HCEC 1CT (cell line): ENCODE measurements at regions not wholly inside any gene's neighbourhood (a gene's known extent, or its start where the extent isn't known, plus 50 kb on each side); places are given as distances from the start of the nearest gene placed in this dataset.
"Not testable (repeated sequence)": the region's sequence is repeated elsewhere in the genome, so short reads cannot be mapped to it uniquely, and the experiment has no call there.

Experiments
- DNase-seq: peaks from one replicate; pipeline ENCODE4 v3.0.0-alpha.2; 2017

DNA sequence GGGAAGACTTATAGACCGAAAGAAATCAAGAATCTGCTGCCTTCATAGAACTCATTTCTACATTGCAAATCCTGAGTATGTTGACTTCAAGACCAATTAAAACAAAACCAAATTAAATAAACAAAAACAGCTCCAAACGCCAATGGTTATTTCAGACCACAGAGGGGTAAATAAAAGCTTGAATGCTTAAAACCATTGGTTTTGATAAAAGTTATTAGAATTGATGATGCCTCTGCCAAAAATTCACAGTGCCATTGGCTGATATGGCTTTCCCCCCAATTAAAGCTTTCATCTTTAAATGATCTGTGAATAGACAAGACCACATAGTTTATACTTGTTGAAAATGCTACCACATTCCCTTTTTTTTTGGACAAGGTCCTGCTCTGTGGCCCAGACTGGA lies 188.5 kb downstream of the NFKBIZ start:
- DNase-seq, result no peak

DNA sequence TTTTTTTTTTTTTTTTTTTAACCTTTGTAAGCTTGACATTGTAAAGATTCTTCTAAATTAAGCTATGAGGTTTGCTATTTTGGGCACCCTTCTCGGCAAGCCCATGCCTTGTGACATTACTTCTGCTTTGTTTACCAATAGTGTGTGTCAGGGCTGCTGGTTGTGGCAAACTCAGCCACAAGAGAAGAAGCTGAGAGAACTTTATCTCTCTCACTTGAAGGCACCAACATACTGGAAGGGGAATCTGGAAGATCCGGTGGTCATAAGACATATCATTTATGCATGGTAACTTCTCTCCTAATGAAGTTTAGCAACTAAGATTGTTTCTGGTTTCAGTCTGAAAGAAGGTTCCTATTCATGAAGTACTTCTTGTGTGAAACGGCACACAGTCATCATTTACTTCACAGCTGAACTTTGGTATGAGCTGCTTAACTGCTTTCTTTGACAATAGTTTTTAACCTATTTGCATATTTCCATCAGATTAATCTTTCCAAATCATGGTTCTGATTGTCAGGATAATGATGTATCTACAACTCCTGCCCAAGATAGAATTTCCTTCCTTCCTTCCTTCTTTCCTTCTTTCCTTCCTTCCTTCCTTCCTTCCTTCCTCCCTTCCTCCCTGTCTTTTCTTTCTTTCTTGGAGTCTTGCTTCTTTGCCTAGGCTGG lies 189.3 kb downstream of the NFKBIZ start:
- no peak for DNase-seq

DNA sequence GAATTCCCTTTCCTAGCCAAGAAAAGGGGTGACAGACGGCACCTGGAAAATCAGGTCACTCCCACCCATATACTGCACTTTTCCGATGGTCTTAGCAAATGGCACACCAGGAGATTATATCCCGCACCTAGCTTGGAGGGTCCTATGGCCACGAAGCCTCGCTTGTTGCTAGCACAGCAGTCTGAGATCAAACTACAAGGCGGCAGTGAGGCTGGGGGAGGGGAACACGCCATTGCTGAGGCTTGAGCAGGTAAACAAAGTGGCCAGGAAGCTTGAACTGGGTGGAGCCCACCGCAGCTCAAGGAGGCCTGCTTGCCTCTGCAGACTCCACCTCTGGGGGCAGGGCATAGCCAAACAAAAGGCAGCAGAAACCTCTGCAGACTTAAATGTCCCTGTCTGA lies 190.8 kb downstream of the NFKBIZ start:
- DNase-seq, result not testable (repeated sequence)

DNA sequence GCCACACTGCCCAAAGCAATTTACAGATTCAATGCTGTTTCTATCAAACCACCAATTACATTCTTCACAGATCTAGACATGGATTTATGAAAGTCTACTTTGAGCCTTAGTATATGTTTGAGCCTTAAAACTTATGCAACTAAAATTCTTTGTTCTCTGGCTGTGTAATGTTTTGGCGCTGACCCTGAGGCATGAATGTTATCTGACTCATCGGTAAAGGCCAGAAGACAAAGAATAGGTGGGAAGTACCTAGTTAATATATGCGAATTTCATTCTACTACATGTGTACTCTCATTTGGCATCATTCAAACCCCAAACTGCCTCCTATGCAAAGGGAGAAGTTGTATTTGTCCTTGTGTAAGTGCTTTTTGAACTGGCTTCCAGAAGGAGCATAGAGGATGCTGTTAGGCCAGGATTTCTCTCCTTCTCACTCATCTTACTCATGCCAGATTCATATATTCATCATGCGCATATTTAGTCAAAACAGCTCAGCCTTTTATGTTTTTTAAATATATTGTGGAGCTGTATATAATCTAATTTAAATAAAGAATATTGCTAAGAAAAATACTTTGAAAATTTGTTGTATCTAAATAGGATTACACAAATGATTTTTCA lies 204.2 kb downstream of the NFKBIZ start:
- peak; percentile 68 for DNase-seq

DNA sequence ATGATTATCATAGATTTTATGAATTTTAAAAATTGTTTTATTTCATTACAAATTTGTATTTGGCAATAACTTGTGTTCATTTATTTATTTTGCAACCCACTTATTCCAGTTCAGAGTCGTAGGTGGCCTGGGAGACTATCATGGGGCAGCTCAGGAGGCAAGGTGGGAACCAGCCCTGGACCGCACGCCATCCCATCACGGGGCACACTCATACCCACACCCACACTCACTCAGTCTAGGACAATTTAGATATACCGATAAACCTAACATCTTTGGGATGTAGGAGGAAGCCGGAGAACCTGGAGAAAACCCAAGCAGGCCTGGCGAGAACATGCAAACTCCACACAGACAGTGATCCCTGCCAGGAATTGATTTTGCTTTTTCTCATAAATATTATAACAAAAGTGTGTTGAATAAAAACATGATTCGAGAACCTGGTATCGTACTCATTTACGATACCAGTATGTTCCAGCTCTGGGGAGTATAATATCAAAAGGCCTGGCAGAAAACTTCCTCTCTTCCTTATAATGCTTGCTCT lies 205.3 kb downstream of the NFKBIZ start:
- no peak for DNase-seq

DNA sequence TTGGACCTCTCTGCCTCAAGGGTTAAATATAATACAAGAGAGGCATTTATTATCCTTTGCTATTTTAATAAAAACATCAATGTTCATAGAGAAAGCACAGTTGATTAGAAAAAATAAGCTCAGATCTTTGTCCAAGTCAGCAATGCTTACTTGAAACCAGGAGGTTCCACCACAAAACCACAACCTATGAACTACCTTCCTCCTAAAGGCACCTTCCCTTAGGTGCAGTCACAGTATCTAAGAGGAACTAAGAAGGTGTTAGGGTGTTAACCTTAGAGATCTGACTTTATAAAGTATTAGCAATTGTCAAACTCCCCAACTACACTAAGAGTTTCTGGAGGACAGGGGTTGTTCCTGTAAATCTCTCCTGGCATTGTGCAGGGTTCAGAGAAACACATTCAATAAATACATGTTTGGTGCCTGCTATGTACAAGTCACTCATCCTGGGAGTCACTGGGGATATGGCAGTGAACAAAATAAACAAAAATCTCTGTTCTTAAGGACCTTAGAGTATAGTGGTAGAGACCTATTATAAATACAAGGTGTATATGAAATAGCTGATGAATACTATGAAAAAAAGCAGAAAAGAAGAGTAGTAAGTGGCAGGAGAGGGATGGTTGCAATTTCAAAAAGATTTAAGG lies 208.6 kb downstream of the NFKBIZ start:
- DNase-seq, result no peak

DNA sequence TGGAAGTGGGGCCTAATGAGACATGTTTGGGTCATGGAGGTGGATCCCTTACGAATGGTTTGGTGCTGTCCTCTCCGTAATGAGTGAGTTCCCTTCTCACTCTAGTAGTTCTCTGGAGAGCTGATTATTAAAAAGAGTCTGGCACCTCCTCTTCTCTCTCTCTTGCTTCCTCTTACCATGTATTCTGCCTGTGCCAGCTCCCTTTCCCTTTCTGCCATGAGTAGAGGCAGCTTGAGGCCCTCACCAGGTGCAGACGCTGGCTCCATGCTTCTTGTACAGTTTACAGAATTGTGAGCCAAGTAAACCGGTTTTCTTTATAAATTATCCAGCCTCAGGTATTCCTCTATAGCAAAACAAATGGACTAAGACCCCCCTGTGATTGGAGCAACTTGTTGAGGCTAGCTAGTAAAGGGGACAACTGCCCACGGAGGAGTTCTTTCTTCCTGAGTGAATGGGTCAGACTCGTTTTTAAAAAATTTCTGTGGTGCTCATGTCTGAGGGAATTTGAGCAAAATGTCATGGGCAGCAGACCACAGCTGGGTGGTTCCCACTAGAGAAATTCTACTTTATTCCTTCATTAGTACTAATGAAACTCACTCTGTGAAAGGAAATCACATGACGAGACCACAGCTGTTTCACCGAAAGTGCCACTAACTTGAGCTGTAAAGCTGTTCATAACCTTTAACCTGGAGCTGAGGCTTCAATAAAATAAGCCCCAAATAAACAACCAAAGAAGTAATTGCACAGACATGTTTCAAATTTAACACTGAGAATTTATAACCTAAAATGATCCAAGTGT lies 210.0 kb downstream of the NFKBIZ start:
- DNase-seq, result no peak

DNA sequence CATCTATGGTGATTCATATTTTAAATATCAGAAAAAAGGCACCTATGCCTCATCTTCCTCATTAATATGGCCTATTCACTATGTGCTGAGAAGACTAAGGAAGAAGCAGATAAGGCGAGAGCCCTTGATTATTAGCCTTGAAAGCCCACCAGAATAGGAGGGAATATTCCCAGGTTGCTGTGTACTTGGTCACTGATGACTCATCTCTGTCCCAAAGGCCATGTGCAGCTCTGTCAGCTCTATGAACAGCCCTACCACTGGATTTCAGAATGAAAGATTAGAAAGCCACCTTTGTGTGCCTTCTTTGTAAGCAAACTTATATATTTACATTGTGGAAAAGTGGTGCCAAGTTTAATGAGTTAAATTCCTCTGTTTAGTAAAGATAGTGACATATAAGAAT lies 211.5 kb downstream of the NFKBIZ start:
- DNase-seq, result no peak

DNA sequence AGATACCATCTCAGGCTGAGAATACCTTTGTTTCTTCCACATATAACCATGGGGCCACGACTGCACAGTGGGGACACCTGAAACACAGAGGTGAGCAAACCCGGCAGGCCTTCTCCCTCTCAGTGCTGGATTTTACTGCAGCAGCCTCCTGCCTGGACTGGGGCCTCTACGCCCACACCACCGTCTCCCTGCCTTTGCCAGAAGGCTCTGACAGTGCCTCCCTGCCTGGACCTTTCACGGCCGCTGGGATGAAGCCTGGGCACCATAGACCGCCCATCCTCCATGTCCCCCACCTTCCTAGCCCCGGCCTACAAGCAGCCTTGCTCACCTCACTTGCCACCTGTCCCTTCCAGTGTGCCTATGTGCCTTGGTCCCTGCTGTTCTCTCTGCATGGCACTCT lies 214.3 kb downstream of the NFKBIZ start:
- DNase-seq, result no peak

DNA sequence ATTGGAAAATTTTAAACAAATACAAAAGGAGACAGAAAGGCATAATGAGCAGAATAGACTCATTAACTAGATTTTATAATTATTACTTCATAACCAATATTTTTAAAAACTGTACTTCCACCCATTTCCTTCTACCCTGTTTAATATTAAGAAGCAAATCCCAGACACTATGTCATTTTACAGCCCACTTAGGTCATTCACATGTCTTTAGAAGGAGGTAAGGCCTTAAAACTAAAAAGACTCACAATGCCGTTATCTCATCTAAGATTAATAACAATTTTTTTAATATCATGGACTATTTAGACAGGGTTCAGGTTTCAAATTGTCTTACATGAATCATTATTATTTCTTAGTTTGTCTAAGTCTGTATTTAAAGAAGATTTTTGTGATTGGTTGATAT lies 217.2 kb downstream of the NFKBIZ start:
- no peak for DNase-seq

DNA sequence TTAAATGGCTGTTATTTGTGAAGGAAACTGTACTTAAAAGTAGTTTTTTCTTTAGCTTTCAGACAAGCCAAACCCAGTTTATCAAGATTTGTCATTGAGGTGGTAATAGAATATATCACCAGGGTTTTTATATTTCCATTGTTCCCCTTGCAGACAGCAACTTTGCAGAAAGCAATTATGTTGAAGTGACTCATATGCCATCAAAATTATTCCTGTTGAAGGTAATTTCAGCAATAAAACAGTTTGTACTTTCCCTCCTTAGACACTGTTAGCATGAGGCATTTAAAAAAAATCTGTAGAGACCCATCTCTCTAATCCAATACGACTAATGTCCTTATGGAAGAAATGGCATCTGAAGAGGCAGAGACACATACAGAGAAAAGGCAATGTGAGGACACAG lies 219.0 kb downstream of the NFKBIZ start:
- no peak for DNase-seq

DNA sequence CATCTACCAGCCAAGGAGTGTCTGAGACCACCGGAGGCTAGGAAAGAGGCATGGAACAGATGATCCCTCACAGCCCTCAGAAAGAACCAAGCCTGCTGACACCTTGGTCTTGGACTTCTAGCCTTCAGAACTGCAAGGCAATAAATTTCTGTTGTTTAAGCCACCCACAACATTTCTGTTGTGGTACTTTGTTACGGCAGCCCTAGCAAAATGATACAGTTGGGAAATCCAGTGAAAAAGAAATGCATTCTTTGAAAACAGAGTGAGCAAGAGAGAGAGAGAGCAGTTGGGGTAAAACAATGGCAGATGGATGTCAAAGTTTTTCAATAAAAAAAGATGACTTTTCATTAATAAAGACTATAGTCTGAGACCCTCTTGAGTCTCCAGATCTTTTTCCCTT lies 219.4 kb downstream of the NFKBIZ start:
- no peak for DNase-seq

DNA sequence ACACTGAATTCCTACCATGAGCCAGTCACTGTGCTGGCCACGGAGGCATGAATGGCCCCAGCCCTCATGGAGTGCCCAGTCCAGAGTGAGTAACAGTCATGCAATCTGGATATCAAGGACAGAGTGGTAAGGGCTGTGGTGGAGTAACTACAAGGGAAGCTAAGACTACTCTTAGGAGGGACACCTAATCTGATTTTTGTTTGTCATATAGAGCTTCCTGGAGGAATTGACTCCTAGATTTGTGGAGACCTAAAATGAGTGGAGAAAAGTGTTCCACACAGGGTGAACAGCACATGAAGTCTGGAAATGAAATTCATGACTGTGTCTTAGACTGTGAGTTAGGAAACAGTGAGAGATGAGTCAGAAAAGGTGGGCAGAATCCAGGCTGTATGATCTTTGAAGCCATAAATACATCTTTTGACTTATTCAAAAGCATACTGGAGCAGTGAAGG lies 219.9 kb downstream of the NFKBIZ start:
- DNase-seq, result peak; percentile 88

DNA sequence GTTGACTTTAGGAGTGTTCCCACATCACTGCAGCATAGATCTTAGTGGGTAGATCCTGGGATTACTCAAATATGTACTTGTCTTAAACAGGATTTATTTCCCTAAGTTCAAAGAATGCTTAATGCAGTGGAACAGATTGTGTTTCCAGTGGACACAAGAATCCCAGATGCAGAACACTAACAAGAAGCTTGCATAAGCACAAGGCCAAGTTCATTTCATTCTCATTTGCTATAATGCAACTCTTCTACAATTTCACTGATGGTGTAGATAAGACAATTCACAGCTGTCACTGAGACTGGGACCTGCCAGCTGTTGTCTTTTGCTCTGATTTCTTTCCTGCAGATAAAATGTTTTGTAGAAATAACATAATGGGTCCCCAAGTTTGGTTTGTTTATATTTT lies 225.6 kb downstream of the NFKBIZ start:
- peak; percentile 28 for DNase-seq

DNA sequence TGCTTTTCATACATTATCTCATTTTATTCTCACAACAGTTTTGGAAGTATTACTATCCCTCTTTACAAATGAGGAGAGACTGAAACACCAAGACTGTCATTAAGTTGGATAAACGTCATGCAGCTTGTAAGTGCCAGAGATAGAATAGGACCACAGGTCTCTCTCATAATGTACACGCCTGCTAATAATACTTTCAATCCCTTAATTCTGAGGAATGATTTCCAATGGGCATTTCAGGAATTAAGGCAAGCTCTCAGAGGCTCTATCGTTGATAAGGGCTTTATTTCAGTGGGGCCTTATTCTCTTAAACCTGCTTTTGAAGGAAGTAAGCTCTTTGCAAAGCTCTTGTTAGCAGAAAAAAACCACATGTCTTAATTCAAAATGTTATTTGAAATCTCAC lies 229.1 kb downstream of the NFKBIZ start:
- no peak for DNase-seq

DNA sequence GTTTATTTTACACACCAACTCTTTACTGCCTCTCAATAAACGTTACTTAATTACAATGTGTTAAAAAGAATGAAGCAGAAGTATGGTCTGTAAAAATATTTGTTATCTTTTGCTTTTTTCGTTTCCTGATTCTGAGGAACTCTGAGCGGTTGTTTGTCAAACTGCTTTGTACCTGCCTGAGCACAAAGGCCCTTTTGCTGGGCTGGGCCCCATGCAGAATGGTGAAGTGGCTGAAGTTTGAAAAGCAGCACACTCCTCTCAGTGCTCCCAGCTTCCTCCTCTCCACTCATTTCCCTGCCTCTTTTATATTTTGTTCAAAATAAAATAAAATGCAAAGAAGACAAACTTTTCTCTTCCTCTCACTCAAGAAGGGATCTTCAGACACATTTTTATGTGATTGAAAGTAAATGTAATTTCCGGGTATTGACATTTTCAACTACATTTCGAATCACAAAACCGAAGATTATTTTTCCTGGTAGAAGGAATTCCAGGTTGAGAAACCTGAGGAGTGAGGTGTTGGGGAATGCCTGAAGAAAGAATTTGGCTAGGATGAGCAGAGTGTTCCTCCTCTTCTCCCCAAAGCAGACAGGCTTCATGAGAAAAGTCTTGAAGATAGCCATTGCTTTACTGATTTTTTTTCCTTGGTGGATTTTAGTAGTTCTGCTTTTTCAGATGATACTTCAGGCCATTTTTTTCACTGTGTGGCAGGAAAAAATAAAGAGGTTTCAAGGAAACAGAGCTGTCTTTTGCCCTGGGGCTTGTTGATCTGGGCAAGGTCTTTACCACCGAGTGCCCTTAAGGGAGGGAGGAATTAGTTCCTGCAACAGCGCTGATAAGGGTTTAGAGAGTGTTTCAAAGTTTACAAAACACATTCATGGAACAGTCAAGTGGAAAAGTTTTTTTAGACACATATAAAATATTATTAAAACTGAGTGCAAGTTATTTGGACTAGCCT lies 229.8 kb downstream of the NFKBIZ start:
- DNase-seq, result no peak

DNA sequence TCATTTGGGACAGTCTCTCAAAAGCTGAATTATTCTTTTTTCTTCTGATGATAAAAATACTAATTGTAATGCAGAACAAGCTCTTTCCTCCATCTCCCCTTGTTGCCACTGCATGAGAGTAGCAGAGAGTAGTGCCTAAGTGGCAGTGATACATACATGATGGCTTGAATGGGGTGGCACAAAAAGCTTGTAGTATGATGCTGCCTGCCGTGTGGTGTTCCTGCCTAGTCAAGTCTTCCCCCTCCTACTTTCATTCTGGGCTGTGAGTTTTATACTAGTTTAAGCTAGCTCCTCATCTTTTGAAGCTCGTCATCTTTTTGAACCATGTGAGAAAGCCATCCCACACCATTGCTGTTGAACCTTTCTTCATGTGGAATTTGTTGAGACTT lies 230.5 kb downstream of the NFKBIZ start:
- no peak for DNase-seq

DNA sequence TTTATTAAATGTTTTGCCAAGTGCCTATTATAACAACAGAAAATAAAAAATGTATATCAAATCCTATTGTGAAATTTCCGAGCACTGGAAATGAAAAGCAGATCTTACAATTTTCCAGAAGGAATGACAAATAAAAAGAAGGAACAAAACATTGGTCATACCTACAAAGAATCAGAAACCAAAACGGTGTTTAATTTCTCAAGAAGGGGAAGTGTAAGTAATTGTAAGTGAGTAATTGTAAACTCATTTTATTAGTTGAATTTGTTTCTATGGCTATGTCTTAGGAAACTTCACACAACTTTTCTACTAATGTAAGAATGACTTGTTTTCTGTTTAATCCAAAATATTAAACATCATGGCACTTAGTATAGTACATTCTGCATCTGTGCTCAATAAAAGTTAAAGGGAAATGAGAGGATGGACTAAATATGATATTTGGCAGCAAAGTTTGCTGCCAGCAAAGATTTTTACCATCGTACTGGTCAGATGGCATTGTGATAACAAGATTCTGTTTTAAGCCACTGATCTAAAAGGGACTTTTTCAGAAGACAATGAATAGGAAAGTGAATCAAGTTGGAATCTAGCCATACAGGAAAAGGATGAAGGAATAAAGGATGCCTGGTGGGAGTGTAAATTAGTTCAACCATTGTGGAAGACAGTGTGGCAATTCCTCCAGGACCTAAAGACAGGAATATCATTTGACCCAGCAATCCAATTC lies 232.4 kb downstream of the NFKBIZ start:
- DNase-seq, result no peak

DNA sequence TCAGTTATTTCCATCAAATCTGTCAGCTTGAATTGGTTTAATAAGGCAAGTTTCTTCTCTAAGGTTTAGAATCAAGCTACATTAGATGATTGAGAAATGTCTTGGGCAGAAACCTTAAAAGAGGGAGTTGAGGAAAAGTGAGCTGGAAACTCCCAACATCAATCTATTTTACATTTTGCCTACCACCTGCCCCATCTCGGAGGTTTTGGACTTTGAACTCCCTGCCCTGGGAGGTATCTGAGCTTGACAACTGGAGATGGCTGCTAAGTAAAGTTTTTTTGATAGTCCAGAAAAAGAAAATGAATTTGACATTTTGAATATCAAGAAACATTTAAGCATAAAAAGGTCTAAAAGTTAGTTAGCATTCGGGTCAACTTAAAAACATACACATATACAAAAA lies 234.2 kb downstream of the NFKBIZ start:
- no peak for DNase-seq

DNA sequence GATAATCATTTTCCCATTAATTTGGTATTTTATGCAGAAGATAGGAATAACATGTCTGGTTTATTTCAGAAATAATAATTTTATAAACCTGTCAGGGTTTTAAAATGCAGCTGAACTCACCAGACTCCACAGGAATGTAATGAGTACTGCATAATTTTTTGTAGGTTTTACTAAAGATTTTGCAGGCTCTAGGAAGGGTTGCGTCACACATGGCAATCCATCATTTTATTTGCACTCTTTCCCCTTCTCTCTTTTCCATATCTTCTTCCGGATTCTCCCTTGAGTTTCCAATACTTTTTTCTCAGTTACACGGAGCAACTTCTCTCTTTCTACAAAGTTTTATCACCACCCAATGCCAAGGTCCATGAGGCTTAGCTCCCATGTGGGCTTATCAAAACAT lies 234.7 kb downstream of the NFKBIZ start:
- DNase-seq, result no peak

DNA sequence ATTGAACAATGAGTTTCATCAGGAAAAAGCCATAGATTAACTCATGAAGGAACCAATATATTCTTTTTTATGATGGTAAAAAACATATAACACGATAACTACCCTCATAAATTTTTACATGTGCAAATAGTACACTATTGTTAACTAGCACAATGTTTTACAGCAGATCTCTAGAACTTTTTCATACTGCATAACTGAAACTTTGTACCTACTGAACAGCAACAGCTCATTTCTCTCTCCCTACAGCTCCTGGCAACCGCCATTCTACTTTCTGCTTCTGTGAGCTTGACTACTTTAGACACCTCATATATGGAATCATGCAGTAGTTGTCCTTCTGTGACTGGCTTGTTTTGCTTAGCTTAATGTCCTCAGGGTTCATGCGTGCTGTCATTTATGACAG lies 235.4 kb downstream of the NFKBIZ start:
- DNase-seq, result no peak
